ENCODE measurements at regions not wholly inside any gene's neighbourhood (a gene's known extent, or its start where the extent isn't known, plus 50 kb on each side); places are given as distances from the start of the nearest gene placed in this dataset.
"Not testable (repeated sequence)": the region's sequence is repeated elsewhere in the genome, so short reads cannot be mapped to it uniquely, and the experiment has no call there.

GRCh38 chr6:86822747-86823146 lies 114.6 kb upstream of the HTR1E start:
- Histone ChIP-seq H3K9me3 (ENCODE audit: control insufficient read depth in 3 of 3, low read length in 3 of 3) (no peaks in the 10 kb centered on the region), H3K4me1 (ENCODE audit: control insufficient read depth in 3 of 3, insufficient read depth in 3 of 3, low read length in 3 of 3) (no peaks in the 10 kb centered on the region), H3K9ac (ENCODE audit: low read depth in 1 of 3, low read length in 3 of 3) (no peak overlapping the region), H3K27me3 (ENCODE audit: control insufficient read depth in 3 of 3, insufficient read depth in 3 of 3, low read length in 3 of 3) (no peaks in the 10 kb centered on the region), H3K4me3 (ENCODE audit: low read length in 3 of 3) (no peak overlapping the region), H3K36me3 (ENCODE audit: control insufficient read depth in 3 of 3, insufficient read depth in 3 of 3, low read length in 3 of 3) (no peaks in the 10 kb centered on the region), H3K27ac (ENCODE audit: low read depth, low read length) (no peak overlapping the region)

DNA sequence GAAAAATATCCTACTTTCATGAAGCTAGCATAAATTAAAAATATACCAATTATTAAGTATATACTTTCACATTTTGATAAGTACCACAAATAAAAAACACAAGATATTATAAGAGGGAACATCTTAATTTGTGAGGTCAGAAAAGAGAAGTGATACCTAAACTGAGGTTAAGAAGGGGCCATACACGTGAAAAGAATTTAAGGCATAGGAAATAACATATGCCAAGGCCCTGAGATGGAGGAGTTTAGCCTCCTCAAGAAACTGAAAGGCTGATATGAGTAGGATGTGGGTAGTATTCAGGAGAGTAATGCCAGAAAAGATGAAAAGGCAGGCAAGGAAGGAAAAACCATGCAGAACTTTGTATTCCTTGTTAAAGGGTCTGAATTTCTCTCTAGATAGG lies 116.6 kb upstream of the HTR1E start:
- Histone ChIP-seq H3K27ac (ENCODE audit: low read depth, low read length) (no peak overlapping the region), H3K9ac (ENCODE audit: low read depth in 1 of 3, low read length in 3 of 3) (no peak overlapping the region), H3K27me3 (ENCODE audit: control insufficient read depth in 3 of 3, insufficient read depth in 3 of 3, low read length in 3 of 3) (no peaks in the 10 kb centered on the region), H3K9me3 (ENCODE audit: control insufficient read depth in 3 of 3, low read length in 3 of 3) (no peaks in the 10 kb centered on the region), H3K4me1 (ENCODE audit: control insufficient read depth in 3 of 3, insufficient read depth in 3 of 3, low read length in 3 of 3) (no peaks in the 10 kb centered on the region), H3K4me3 (ENCODE audit: low read length in 3 of 3) (no peak overlapping the region), H3K36me3 (ENCODE audit: control insufficient read depth in 3 of 3, insufficient read depth in 3 of 3, low read length in 3 of 3) (no peaks in the 10 kb centered on the region)

DNA sequence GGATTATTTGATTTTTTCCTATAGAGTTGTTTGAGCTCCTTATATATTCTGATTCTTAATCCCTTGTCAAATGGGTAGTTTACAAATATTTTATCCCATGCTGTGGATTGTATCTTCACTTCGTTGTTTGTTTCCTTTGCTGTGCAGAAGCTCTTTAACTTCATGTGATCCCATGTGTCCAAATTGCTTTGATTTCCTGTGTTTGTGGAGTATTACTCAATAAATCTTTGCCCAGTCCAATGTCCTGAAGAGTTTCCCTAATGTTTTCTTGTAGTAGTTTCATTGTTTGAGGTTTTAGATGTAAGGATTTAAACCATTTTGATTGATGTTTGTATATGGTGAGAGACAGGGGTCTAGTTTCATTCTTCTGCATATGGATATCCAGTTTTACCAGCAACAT lies 143.7 kb upstream of the HTR1E start:
- Histone ChIP-seq H3K36me3 (ENCODE audit: control insufficient read depth in 3 of 3, insufficient read depth in 3 of 3, low read length in 3 of 3) (no peaks in the 10 kb centered on the region), H3K4me3 (ENCODE audit: low read length in 3 of 3) (no peak overlapping the region), H3K9me3 (ENCODE audit: control insufficient read depth in 3 of 3, low read length in 3 of 3) (no peaks in the 10 kb centered on the region), H3K9ac (ENCODE audit: low read depth in 1 of 3, low read length in 3 of 3) (no peak overlapping the region), H3K4me1 (ENCODE audit: control insufficient read depth in 3 of 3, insufficient read depth in 3 of 3, low read length in 3 of 3) (no peaks in the 10 kb centered on the region), H3K27ac (ENCODE audit: low read depth, low read length) (no peak overlapping the region), H3K27me3 (ENCODE audit: control insufficient read depth in 3 of 3, insufficient read depth in 3 of 3, low read length in 3 of 3) (no peaks in the 10 kb centered on the region)

DNA sequence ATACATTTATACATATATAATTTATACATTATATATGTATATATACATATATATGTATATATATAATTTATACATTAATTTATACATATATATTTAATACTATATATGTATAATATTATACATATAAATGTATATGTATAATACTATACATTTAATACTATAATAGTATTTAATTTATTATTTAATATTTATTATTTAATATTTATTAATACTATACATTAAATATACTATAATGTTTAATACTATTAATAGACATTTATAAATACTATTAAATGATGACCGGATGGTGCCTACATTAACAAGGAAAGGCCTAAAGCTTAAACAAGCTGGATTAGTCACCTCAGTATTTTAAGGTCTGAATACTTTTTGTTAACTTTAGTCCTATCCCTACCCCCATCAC lies 145.9 kb upstream of the HTR1E start:
- Histone ChIP-seq H3K9me3 (ENCODE audit: control insufficient read depth in 3 of 3, low read length in 3 of 3) (no peaks in the 10 kb centered on the region), H3K27ac (ENCODE audit: low read depth, low read length) (no peak overlapping the region), H3K36me3 (ENCODE audit: control insufficient read depth in 3 of 3, insufficient read depth in 3 of 3, low read length in 3 of 3) (no peaks in the 10 kb centered on the region), H3K27me3 (ENCODE audit: control insufficient read depth in 3 of 3, insufficient read depth in 3 of 3, low read length in 3 of 3) (no peaks in the 10 kb centered on the region), H3K4me1 (ENCODE audit: control insufficient read depth in 3 of 3, insufficient read depth in 3 of 3, low read length in 3 of 3) (no peaks in the 10 kb centered on the region), H3K9ac (ENCODE audit: low read depth in 1 of 3, low read length in 3 of 3) (no peak overlapping the region), H3K4me3 (ENCODE audit: low read length in 3 of 3) (no peak overlapping the region)

GRCh38 chr6:86789779-86790411 lies 147.4 kb upstream of the HTR1E start:
- H3K36me3 ChIP-seq (ENCODE audit: control insufficient read depth in 3 of 3, insufficient read depth in 3 of 3, low read length in 3 of 3) = no peaks in the 10 kb centered on the region
- no peak overlapping the region for H3K27ac ChIP-seq (ENCODE audit: low read depth, low read length)
- no peaks in the 10 kb centered on the region for H3K4me1 ChIP-seq (ENCODE audit: control insufficient read depth in 3 of 3, insufficient read depth in 3 of 3, low read length in 3 of 3)
- H3K27me3 ChIP-seq (ENCODE audit: control insufficient read depth in 3 of 3, insufficient read depth in 3 of 3, low read length in 3 of 3) = no peaks in the 10 kb centered on the region
- no peak overlapping the region for H3K9ac ChIP-seq (ENCODE audit: low read depth in 1 of 3, low read length in 3 of 3)
- no peaks in the 10 kb centered on the region for H3K9me3 ChIP-seq (ENCODE audit: control insufficient read depth in 3 of 3, low read length in 3 of 3)
- H3K4me3 ChIP-seq (ENCODE audit: low read length in 3 of 3) = no peak overlapping the region

DNA sequence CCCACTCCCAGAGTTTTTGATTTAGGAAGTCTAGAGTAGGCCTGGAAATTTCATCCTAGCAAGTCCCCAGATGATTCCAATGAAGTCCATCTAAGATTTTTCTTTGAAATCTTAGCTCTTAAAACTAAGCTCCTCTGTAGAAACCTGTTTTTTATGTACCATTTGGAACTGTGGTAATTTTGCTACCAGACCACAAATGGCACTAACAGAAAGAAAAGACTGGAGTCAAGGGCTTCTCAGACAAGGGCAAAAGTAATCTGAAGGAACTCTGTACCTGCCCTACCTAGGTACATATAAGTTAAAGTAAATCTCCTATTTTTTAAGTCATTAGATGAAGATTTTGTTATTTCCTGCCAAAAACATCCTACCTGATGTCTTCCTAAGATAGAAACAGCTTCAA lies 155.0 kb upstream of the HTR1E start:
- no peak overlapping the region for H3K4me3 ChIP-seq (ENCODE audit: low read length in 3 of 3)
- no peaks in the 10 kb centered on the region for H3K27me3 ChIP-seq (ENCODE audit: control insufficient read depth in 3 of 3, insufficient read depth in 3 of 3, low read length in 3 of 3)
- H3K27ac ChIP-seq (ENCODE audit: low read depth, low read length) = no peak overlapping the region
- H3K36me3 ChIP-seq (ENCODE audit: control insufficient read depth in 3 of 3, insufficient read depth in 3 of 3, low read length in 3 of 3) = no peaks in the 10 kb centered on the region
- no peak overlapping the region for H3K9ac ChIP-seq (ENCODE audit: low read depth in 1 of 3, low read length in 3 of 3)
- no peaks in the 10 kb centered on the region for H3K9me3 ChIP-seq (ENCODE audit: control insufficient read depth in 3 of 3, low read length in 3 of 3)
- no peaks in the 10 kb centered on the region for H3K4me1 ChIP-seq (ENCODE audit: control insufficient read depth in 3 of 3, insufficient read depth in 3 of 3, low read length in 3 of 3)

GRCh38 chr6:86780923-86781322 lies 156.4 kb upstream of the HTR1E start:
- H3K27ac ChIP-seq (ENCODE audit: low read depth, low read length) = no peak overlapping the region
- H3K36me3 ChIP-seq (ENCODE audit: control insufficient read depth in 3 of 3, insufficient read depth in 3 of 3, low read length in 3 of 3) = no peaks in the 10 kb centered on the region
- H3K9ac ChIP-seq (ENCODE audit: low read depth in 1 of 3, low read length in 3 of 3) = no peak overlapping the region
- no peaks in the 10 kb centered on the region for H3K9me3 ChIP-seq (ENCODE audit: control insufficient read depth in 3 of 3, low read length in 3 of 3)
- no peak overlapping the region for H3K4me3 ChIP-seq (ENCODE audit: low read length in 3 of 3)
- no peaks in the 10 kb centered on the region for H3K27me3 ChIP-seq (ENCODE audit: control insufficient read depth in 3 of 3, insufficient read depth in 3 of 3, low read length in 3 of 3)
- H3K4me1 ChIP-seq (ENCODE audit: control insufficient read depth in 3 of 3, insufficient read depth in 3 of 3, low read length in 3 of 3) = no peaks in the 10 kb centered on the region

DNA sequence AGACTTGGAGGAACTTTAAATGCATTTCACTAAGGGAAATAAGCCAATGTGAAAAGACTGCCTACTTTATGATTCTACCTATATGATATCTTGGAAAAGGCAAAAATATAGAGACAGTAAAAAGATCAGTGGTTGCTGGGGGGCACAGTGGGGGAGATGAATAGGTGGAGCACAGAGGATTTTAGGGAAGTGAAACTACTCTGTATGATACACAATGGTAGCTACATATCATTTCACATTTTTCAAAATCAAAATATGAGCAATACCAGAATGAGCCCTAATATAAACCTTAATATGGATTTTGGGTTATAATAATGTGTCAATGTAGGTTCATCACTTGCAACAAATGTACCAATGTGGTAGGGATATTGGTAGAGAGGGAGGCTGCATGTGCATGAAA lies 161.4 kb upstream of the HTR1E start:
- Histone ChIP-seq H3K4me1 (ENCODE audit: control insufficient read depth in 3 of 3, insufficient read depth in 3 of 3, low read length in 3 of 3) (no peaks in the 10 kb centered on the region), H3K9ac (ENCODE audit: low read depth in 1 of 3, low read length in 3 of 3) (no peak overlapping the region)

DNA sequence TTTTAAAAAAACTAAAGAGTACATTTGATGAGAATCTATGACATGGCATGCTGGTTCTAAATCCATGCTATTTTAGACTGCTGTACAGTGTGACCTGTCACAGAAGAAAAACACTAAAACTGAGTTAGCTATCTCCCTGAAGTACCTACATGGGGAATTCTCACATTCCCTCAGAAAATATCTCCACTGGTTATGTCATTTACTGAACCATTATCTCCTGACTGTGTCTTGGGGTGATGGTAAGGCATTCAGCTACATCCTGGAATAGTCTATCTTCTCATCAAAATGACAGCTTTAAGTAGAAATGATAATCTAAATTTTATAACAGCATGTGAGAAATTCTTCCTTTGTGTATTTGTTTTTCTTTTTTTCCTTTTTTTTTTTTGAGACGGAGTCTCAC lies 172.1 kb upstream of the HTR1E start:
- no peak overlapping the region for H3K4me3 ChIP-seq (ENCODE audit: low read length in 3 of 3)
- no peaks in the 10 kb centered on the region for H3K27me3 ChIP-seq (ENCODE audit: control insufficient read depth in 3 of 3, insufficient read depth in 3 of 3, low read length in 3 of 3)
- no peak overlapping the region for H3K9ac ChIP-seq (ENCODE audit: low read depth in 1 of 3, low read length in 3 of 3)
- H3K27ac ChIP-seq (ENCODE audit: low read depth, low read length) = no peak overlapping the region
- no peaks in the 10 kb centered on the region for H3K9me3 ChIP-seq (ENCODE audit: control insufficient read depth in 3 of 3, low read length in 3 of 3)
- H3K36me3 ChIP-seq (ENCODE audit: control insufficient read depth in 3 of 3, insufficient read depth in 3 of 3, low read length in 3 of 3) = no peaks in the 10 kb centered on the region
- H3K4me1 ChIP-seq (ENCODE audit: control insufficient read depth in 3 of 3, insufficient read depth in 3 of 3, low read length in 3 of 3) = no peaks in the 10 kb centered on the region

More for the DNA sequence above, 161.4 kb upstream of the HTR1E start:
- no peak overlapping the region for H3K27ac ChIP-seq (ENCODE audit: low read depth, low read length)
- H3K27me3 ChIP-seq (ENCODE audit: control insufficient read depth in 3 of 3, insufficient read depth in 3 of 3, low read length in 3 of 3) = no peaks in the 10 kb centered on the region
- no peaks in the 10 kb centered on the region for H3K9me3 ChIP-seq (ENCODE audit: control insufficient read depth in 3 of 3, low read length in 3 of 3)
- no peaks in the 10 kb centered on the region for H3K36me3 ChIP-seq (ENCODE audit: control insufficient read depth in 3 of 3, insufficient read depth in 3 of 3, low read length in 3 of 3)
- H3K4me3 ChIP-seq (ENCODE audit: low read length in 3 of 3) = no peak overlapping the region

DNA sequence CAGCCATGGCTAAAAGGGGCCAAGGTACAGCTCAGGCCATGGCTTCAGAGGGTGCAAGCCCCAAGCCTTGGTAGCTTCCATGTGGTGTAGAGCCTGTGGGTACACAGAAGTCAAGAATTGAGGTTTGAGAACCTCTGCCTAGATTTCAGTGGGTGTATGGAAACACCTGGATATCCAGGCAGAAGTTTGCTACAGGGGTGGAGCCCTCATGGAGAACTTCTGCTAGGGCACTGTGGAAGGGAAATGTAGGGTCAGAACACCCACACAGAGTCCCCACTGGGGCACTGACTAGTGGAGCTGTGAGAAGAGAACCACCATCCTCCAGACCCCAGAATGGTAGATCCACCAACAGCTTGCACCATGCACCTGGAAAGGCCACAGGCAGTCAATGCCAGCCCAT lies 177.4 kb upstream of the HTR1E start:
- not testable (repeated sequence) for H3K4me3 ChIP-seq (ENCODE audit: low read length in 3 of 3); H3K9me3 ChIP-seq (ENCODE audit: control insufficient read depth in 3 of 3, low read length in 3 of 3); H3K4me1 ChIP-seq (ENCODE audit: control insufficient read depth in 3 of 3, insufficient read depth in 3 of 3, low read length in 3 of 3); H3K27ac ChIP-seq (ENCODE audit: low read depth, low read length); H3K36me3 ChIP-seq (ENCODE audit: control insufficient read depth in 3 of 3, insufficient read depth in 3 of 3, low read length in 3 of 3); H3K9ac ChIP-seq (ENCODE audit: low read depth in 1 of 3, low read length in 3 of 3); H3K27me3 ChIP-seq (ENCODE audit: control insufficient read depth in 3 of 3, insufficient read depth in 3 of 3, low read length in 3 of 3)
